ENCODE measurements at regions not wholly inside any gene's neighbourhood (a gene's known extent, or its start where the extent isn't known, plus 50 kb on each side); places are given as distances from the start of the nearest gene placed in this dataset.

DNA sequence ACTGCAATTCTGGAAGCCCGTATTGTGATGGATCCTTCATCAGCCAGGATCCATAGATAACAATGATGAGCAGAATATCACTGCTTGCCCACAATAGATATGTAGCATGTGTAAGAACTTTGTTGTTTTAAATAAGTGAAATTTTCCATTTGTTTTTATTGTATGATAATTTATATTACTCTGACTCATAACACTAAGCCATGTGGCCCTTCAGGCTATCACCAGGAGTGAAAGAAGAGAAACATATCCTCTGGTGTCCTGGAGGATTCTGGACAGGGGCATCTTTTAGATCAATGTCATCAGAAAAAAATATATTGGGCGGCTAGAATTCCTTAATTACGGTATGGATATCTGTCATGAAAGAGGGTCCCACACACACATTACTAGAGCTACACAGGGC, 167.5 kb downstream of the SLC6A15 start:
- no peaks in the 10 kb centered on the region for H3K9me3 ChIP-seq (replicated peaks)
- no peaks in the 10 kb centered on the region for H3K27me3 ChIP-seq (ENCODE audit: low read depth)
- H3K36me3 ChIP-seq = no peaks in the 10 kb centered on the region
- H3K27ac ChIP-seq (replicated peaks) = no peak overlapping the region
- intact Hi-C loops (cut with micrococcal nuclease) = no loop called here
- TF ChIP-seq, protein P1, sequence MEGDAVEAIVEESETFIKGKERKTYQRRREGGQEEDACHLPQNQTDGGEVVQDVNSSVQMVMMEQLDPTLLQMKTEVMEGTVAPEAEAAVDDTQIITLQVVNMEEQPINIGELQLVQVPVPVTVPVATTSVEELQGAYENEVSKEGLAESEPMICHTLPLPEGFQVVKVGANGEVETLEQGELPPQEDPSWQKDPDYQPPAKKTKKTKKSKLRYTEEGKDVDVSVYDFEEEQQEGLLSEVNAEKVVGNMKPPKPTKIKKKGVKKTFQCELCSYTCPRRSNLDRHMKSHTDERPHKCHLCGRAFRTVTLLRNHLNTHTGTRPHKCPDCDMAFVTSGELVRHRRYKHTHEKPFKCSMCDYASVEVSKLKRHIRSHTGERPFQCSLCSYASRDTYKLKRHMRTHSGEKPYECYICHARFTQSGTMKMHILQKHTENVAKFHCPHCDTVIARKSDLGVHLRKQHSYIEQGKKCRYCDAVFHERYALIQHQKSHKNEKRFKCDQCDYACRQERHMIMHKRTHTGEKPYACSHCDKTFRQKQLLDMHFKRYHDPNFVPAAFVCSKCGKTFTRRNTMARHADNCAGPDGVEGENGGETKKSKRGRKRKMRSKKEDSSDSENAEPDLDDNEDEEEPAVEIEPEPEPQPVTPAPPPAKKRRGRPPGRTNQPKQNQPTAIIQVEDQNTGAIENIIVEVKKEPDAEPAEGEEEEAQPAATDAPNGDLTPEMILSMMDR (IDR thresholded peaks at IDR 0.05; ENCODE audit: borderline replicate concordance) = no peak
- H3K4me3 ChIP-seq = no peak overlapping the region
- no peak for DNase-seq
- no peaks in the 10 kb centered on the region for H3K4me1 ChIP-seq

DNA sequence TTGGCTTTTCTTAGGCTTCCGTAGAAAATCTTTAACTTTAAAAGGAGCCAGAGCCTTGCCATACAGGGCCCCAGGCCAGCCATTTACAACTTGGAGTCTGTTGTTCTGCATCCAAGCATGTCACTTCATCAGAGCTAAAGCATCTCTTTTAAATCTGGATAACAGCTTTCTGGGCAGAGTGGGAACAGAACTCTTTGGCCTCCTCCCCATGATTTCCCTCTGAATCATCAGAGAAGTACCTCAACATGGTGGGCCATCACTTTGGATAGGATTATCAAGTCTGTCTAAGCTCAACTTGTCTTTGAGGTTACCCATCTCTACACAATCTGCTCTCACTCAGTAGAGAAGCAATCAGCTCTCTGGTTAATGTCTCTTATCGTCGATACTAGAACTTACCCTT, 170.9 kb downstream of the SLC6A15 start:
- H3K4me3 ChIP-seq = no peak overlapping the region
- H3K9me3 ChIP-seq (replicated peaks) = no peaks in the 10 kb centered on the region
- no peak overlapping the region for H3K27ac ChIP-seq (replicated peaks)
- no peaks in the 10 kb centered on the region for H3K27me3 ChIP-seq (ENCODE audit: low read depth)
- DNase-seq = no peak
- no peaks in the 10 kb centered on the region for H3K4me1 ChIP-seq
- TF ChIP-seq, protein P1 (IDR thresholded peaks at IDR 0.05; ENCODE audit: borderline replicate concordance) = no peak
- intact Hi-C loops (cut with micrococcal nuclease) = no loop called here
- H3K36me3 ChIP-seq = no peaks in the 10 kb centered on the region

DNA sequence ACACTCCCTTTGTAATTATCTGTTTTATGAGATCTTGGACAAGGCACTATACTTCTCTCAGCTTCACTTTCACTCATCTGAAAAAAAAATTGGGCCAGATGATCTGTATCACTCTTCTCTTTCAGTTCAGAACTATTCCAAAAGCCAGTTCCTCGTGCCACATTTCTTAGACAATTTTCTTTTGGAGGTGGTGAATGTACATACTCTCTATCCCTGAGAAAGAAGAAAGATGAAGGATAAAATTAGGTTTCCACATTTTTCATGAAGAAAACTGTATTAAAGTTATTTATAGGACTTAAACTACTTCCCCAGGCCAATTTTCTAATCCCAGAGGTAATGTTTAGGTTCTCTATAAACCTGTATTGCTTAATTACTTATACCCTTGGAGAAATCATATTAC, 171.6 kb downstream of the SLC6A15 start:
- Histone ChIP-seq H3K4me3 (no peak overlapping the region), H3K27ac (replicated peaks) (no peak overlapping the region), H3K27me3 (ENCODE audit: low read depth) (no peaks in the 10 kb centered on the region), H3K4me1 (no peaks in the 10 kb centered on the region), H3K9me3 (replicated peaks) (no peaks in the 10 kb centered on the region), H3K36me3 (no peaks in the 10 kb centered on the region)
- DNase-seq = no peak
- TF ChIP-seq, protein P1 (IDR thresholded peaks at IDR 0.05; ENCODE audit: borderline replicate concordance) = no peak
- intact Hi-C loops (cut with micrococcal nuclease) = no loop called here

DNA sequence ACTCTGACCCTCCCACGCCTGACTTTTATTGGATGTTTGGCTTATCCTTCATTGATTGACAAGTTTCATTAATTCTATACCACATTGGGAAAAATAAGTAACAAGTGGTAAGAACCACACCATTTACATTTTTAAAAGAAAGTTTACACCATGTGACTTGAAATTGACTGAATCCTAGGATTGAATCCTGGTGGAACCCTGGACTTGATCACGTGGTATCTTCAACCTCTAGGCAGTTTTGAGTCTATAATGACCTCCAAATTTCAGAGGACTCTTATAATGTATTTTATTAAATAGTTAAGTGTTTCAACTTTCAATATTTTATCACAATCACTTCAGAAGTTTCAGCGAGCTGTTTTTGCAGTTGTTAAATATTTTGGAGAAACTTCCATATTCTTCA, 172.0 kb downstream of the SLC6A15 start:
- Histone ChIP-seq H3K4me1 (no peaks in the 10 kb centered on the region), H3K27ac (replicated peaks) (no peak overlapping the region), H3K4me3 (no peak overlapping the region), H3K36me3 (no peaks in the 10 kb centered on the region), H3K27me3 (ENCODE audit: low read depth) (no peaks in the 10 kb centered on the region), H3K9me3 (replicated peaks) (no peaks in the 10 kb centered on the region)
- intact Hi-C loops (cut with micrococcal nuclease) = no loop called here
- DNase-seq = no peak
- TF ChIP-seq, protein P1 (IDR thresholded peaks at IDR 0.05; ENCODE audit: borderline replicate concordance) = no peak

DNA sequence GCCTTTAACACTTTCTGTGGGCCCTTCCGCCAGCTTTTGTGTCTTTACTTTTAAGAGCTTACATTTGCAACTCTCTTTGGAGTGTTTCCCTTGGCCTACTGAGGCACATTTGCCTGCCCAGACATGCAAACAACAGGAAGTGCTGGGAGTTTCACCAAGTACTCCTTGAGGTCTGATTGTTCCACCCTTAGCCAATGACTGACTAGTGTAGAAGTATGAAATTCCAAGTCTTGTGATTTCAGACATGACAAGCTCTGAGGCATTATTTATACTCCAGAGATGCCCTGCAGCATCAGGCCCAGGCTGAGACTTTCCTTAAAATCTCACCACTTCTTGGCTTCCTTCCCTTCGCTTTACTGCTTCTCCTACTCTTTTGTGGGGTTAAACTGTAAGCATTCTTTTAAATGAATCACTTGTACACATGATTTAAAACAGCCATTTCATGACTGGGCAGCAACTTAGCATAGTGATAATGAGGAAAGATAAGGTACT, 174.1 kb downstream of the SLC6A15 start:
- no peak overlapping the region for H3K4me3 ChIP-seq
- intact Hi-C loops (cut with micrococcal nuclease) = no loop called here
- H3K36me3 ChIP-seq = no peaks in the 10 kb centered on the region
- H3K27ac ChIP-seq (replicated peaks) = no peak overlapping the region
- H3K9me3 ChIP-seq (replicated peaks) = no peaks in the 10 kb centered on the region
- DNase-seq = no peak
- no peaks in the 10 kb centered on the region for H3K4me1 ChIP-seq
- no peaks in the 10 kb centered on the region for H3K27me3 ChIP-seq (ENCODE audit: low read depth)
- TF ChIP-seq, protein P1 (IDR thresholded peaks at IDR 0.05; ENCODE audit: borderline replicate concordance) = no peak
